ENCODE measurements at regions not wholly inside any gene's neighbourhood (a gene's known extent, or its start where the extent isn't known, plus 50 kb on each side); places are given as distances from the start of the nearest gene placed in this dataset.

- TF ChIP-seq POLR2A (IDR thresholded peaks at IDR 0.05) = no peak
- no peak for TF ChIP-seq CTCF (IDR thresholded peaks at IDR 0.05 in 8 of 11, conservative IDR thresholded peaks at IDR 0.05 in 3 of 11)
- no peak for TF ChIP-seq POLR2AphosphoS5 (IDR thresholded peaks at IDR 0.05)
Observed at GRCh38 chr1:47661040-47661439, 223.2 kb downstream of the FOXD2 start.
